GM12878 (cell line): ENCODE measurements at regions not wholly inside any gene's neighbourhood (a gene's known extent, or its start where the extent isn't known, plus 50 kb on each side); places are given as distances from the start of the nearest gene placed in this dataset.

Source experiments
- ATAC-seq: fragments of 200-7000 bp; cut with Tn5 transposase; 3 replicates; pipeline ENCODE4 v1.9.1; 2020; ENCODE audit warnings: mild to moderate bottlenecking, moderate library complexity
- BruUV-seq: library from RNA; stranded (reverse); fragments of 400-500 nt; replicated peaks from 2 replicates; lab custom pipeline; 2021; lab: Mats Ljungman, UMichigan
- CTCF ChIA-PET: fragments of 300-600 bp; sonication (Branson Sonifier 250); formaldehyde crosslinking; extraction: SDS; loops from one replicate; lab custom pipeline; 2021; ENCODE audit warnings: inconsistent platforms; lab: Yijun Ruan, JAX
- POLR2A ChIA-PET: fragments of 350-600 bp; formaldehyde crosslinking; extraction: SDS; loops from one replicate; lab custom pipeline; 2021; ENCODE audit warnings: inconsistent platforms; lab: Charles Lee
- RAD21 ChIA-PET: fragments of 300-600 bp; sonication (Branson Sonifier 250); formaldehyde crosslinking; loops from one replicate; lab custom pipeline; 2023; ENCODE audit warnings: antibody characterized with exemption; ENCODE audit not compliant: unreplicated experiment; lab: Charles Lee
- SMC1A ChIA-PET: fragments of 300-600 bp; sonication (Branson Sonifier 250); formaldehyde crosslinking; loops from one replicate; lab custom pipeline; 2023; ENCODE audit not compliant: unreplicated experiment, uncharacterized antibody; lab: Charles Lee
- DNase-seq: peaks from one replicate; pipeline ENCODE4 v3.0.0-alpha.2; 2011; ENCODE audit warnings: low read depth, low spot score
- FAIRE-seq: peaks from 3 replicates; lab custom pipeline; 2011; peaks lifted over from hg19 to GRCh38; lab: Jason Lieb, UNC
- H2AFZ ChIP-seq: 2 replicates; pipeline ENCODE4 v1.6.0; 2011; ENCODE audit warnings: low read depth, low read length, control low read depth; ENCODE audit not compliant: control insufficient read depth
- H3K27ac ChIP-seq: 2 replicates; pipeline ENCODE4 v1.5.1; 2011; ENCODE audit warnings: control low read depth; ENCODE audit not compliant: control insufficient read depth, insufficient read depth
- H3K27me3 ChIP-seq, 2 experiments: replicated peaks in 1 of 2; 2 replicates each; pipeline versions ENCODE4 v1.6.0 to v1.6.1; 2011; ENCODE audit warnings: low read length in 1 of 2; ENCODE audit not compliant: control insufficient read depth in 2 of 2, insufficient read depth in 2 of 2
- H3K36me3 ChIP-seq, 2 experiments: 2 replicates each; pipeline ENCODE4 v1.5.1; 2011; ENCODE audit warnings: low read length in 1 of 2; ENCODE audit not compliant: control insufficient read depth in 2 of 2, insufficient read depth in 2 of 2
- H3K4me1 ChIP-seq: 2 replicates; pipeline ENCODE4 v1.6.1; 2011; ENCODE audit warnings: mild to moderate bottlenecking, low read length, moderate library complexity, mixed read lengths; ENCODE audit not compliant: control insufficient read depth, insufficient read depth
- H3K4me2 ChIP-seq: 2 replicates; pipeline ENCODE4 v1.6.0; 2011; ENCODE audit warnings: control low read depth; ENCODE audit not compliant: control insufficient read depth, insufficient read depth
- H3K4me3 ChIP-seq: fragments of 200-600 bp; sonication (generic); 2 replicates; pipeline ENCODE4 v1.5.1; 2016
- H3K79me2 ChIP-seq: 2 replicates; pipeline ENCODE4 v1.6.0; 2011; ENCODE audit warnings: low read length; ENCODE audit not compliant: control insufficient read depth, insufficient read depth
- H3K9ac ChIP-seq: 2 replicates; pipeline ENCODE4 v1.8.0; 2011; ENCODE audit warnings: low read length, control low read depth, mixed read lengths; ENCODE audit not compliant: control insufficient read depth, insufficient read depth
- H3K9me3 ChIP-seq: replicated peaks from 3 replicates; pipeline ENCODE4 v1.5.1; 2011; ENCODE audit warnings: mild to moderate bottlenecking, low read length; ENCODE audit not compliant: control insufficient read depth, insufficient read depth
- H4K20me1 ChIP-seq: 2 replicates; pipeline ENCODE4 v1.6.0; 2011; ENCODE audit not compliant: control insufficient read depth, insufficient read depth
- CEBPZ ChIP-seq: fragments of 150-350 bp; IDR thresholded peaks from 2 replicates; pipeline ENCODE4 v1.6.1; 2016; ENCODE audit warnings: low read depth, low read length
- DPF2 ChIP-seq: fragments of 450-650 bp; IDR thresholded peaks from 2 replicates; pipeline ENCODE4 v1.6.1; 2017; ENCODE audit warnings: mild to moderate bottlenecking
- E4F1 ChIP-seq: fragments of 450-650 bp; IDR thresholded peaks from 2 replicates; pipeline ENCODE4 v1.6.1; 2018; ENCODE audit warnings: borderline replicate concordance, mild to moderate bottlenecking; ENCODE audit not compliant: partially characterized antibody
- FOXM1 ChIP-seq: IDR thresholded peaks from 2 replicates; pipeline ENCODE4 v1.6.1; 2012; ENCODE audit warnings: low read depth, mild to moderate bottlenecking, inconsistent platforms, low read length, moderate library complexity
- MXI1 ChIP-seq: fragments of 150-350 bp; IDR thresholded peaks from 2 replicates; pipeline ENCODE4 v1.6.1; 2011; ENCODE audit warnings: low read depth, mild to moderate bottlenecking, inconsistent platforms, low read length, improper control_type of control experiment
- MYC ChIP-seq: IDR thresholded peaks from 2 replicates; pipeline ENCODE4 v1.6.1; 2011; ENCODE audit warnings: mild to moderate bottlenecking, low read length, moderate library complexity, inconsistent platforms; ENCODE audit not compliant: insufficient read depth, insufficient replicate concordance, insufficient read length, severe bottlenecking
- POLR2AphosphoS5 ChIP-seq: IDR thresholded peaks from 2 replicates; pipeline ENCODE4 v1.6.1; 2011; ENCODE audit warnings: mild to moderate bottlenecking, low read length, inconsistent platforms
- RB1 ChIP-seq: fragments of 450-650 bp; formaldehyde crosslinking; IDR thresholded peaks from 2 replicates; pipeline ENCODE4 v1.6.1; 2017; ENCODE audit warnings: mild to moderate bottlenecking, borderline replicate concordance
- TAF1 ChIP-seq: IDR thresholded peaks from 2 replicates; pipeline ENCODE4 v1.6.1; 2011; ENCODE audit warnings: mild to moderate bottlenecking, low read depth, low read length, borderline replicate concordance
- ZBTB40 ChIP-seq: fragments of 450-650 bp; IDR thresholded peaks from 2 replicates; pipeline ENCODE4 v1.6.1; 2016; ENCODE audit warnings: mild to moderate bottlenecking, moderate library complexity, borderline replicate concordance
- WGBS: methylation state at CpG from one replicate; pipeline ENCODE4 v1.1.6; 2016; ENCODE audit warnings: low lambda C conversion rate; ENCODE audit not compliant: insufficient replicate concordance, insufficient coverage; ENCODE audit errors: missing lambda C conversion rate; 5-methylcytosine and 5-hydroxymethylcytosine counted together
- in situ Hi-C: fragments of 300-500 bp; cut with MboI; formaldehyde crosslinking; loops from 9 replicates; pipeline ENCODE4 v1.14.3; 2018; ENCODE audit warnings: mixed read lengths
- intact Hi-C: fragments of 100-400 bp; cut with micrococcal nuclease; formaldehyde crosslinking; loops from one replicate; pipeline ENCODE4 v1.14.2; 2022; ENCODE audit not compliant: unreplicated experiment

GRCh38 chr1:79133774-79134364 is 127.3 kb upstream of the ADGRL4 start (continued):
- no peak for TF ChIP-seq TAF1

- ATAC-seq (no peak), DNase-seq (no peak), FAIRE-seq (no peak)
- ChIA-PET POLR2A (no interaction called here), RAD21 (no interaction called here), CTCF (no interaction called here), SMC1A (interaction anchor here (0.6 kb wide), 1 partner anchor 461 kb away, joined by 3 read pairs; no protein-coding TSS in a partner anchor)
- intact Hi-C loops: no loop called here
- Histone ChIP-seq H3K27me3 (no peaks in the 10 kb centered on the region), H3K9me3 (no peaks in the 10 kb centered on the region), H3K4me1 (no peaks in the 10 kb centered on the region), H3K4me3 (no peak overlapping the region), H3K36me3 (no peaks in the 10 kb centered on the region), H4K20me1 (no peaks in the 10 kb centered on the region), H3K79me2 (no peaks in the 10 kb centered on the region), H3K4me2 (no peak overlapping the region), H3K9ac (no peak overlapping the region), H3K27ac (no peak overlapping the region), H2AFZ (no peak overlapping the region)
- in situ Hi-C loops: no loop called here
- WGBS: 21% methylated on average over 3 of the region's 3 CpGs
- BruUV-seq: no TSS peak
- TF ChIP-seq MXI1: no peak
- no peak for TF ChIP-seq CEBPZ
- no peak for TF ChIP-seq FOXM1
- no peak for TF ChIP-seq DPF2
- TF ChIP-seq MYC: no peak
- TF ChIP-seq E4F1: no peak
- no peak for TF ChIP-seq ZBTB40
- no peak for TF ChIP-seq RB1
- no peak for TF ChIP-seq POLR2AphosphoS5
Observed at GRCh38 chr1:79131626-79132025, 125.1 kb upstream of the ADGRL4 start.
